ENCODE measurements at regions not wholly inside any gene's neighbourhood (a gene's known extent, or its start where the extent isn't known, plus 50 kb on each side); places are given as distances from the start of the nearest gene placed in this dataset.

DNA sequence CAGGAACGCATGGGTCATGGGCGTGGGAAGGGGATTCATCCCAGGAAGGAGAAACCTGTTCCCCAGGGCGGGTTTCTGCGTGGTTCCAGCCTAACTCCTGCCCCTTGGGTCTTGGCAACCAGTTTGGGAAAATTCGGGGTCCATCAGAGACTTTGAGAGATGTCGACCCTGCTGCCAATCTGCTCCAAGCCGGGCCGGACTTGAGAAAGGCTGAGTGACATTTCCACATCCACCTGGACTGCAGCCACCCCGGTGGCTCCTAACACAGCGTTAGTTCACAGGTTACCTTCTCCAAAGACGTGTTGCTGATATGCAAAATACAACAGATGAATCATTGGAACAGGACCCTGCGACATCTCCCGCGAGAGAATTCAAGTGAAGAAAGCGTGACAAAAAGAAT, 627.2 kb downstream of the IRX1 start:
- no peak overlapping the region for H3K4me3 ChIP-seq (ENCODE audit: control insufficient read depth, low read depth, low read length)
- TF ChIP-seq, protein P1, sequence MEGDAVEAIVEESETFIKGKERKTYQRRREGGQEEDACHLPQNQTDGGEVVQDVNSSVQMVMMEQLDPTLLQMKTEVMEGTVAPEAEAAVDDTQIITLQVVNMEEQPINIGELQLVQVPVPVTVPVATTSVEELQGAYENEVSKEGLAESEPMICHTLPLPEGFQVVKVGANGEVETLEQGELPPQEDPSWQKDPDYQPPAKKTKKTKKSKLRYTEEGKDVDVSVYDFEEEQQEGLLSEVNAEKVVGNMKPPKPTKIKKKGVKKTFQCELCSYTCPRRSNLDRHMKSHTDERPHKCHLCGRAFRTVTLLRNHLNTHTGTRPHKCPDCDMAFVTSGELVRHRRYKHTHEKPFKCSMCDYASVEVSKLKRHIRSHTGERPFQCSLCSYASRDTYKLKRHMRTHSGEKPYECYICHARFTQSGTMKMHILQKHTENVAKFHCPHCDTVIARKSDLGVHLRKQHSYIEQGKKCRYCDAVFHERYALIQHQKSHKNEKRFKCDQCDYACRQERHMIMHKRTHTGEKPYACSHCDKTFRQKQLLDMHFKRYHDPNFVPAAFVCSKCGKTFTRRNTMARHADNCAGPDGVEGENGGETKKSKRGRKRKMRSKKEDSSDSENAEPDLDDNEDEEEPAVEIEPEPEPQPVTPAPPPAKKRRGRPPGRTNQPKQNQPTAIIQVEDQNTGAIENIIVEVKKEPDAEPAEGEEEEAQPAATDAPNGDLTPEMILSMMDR (conservative IDR thresholded peaks at IDR 0.05; ENCODE audit: control insufficient read depth, insufficient read depth, low read depth, low read length): no peak
- DNase-seq (ENCODE audit: low read depth): no peak

DNA sequence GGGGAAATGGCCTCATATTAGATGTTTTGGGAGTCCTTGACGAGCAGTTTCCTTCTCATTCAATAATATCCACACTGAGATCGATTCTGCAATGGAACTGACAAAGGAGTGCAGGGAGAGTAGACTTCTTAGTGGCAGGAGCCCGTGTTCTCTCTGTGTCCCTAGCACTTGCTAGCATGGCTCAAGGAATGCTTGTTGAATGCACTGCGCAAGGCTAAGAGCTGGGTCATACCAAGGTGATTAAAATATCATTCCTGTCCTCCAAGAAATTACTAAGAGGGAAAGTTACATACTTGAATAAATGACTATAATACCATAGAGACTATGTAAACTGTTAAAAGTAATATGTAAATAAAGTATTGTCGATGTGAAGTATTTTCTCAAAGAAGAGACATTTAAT, 630.1 kb downstream of the IRX1 start:
- DNase-seq (ENCODE audit: low read depth): no peak
- TF ChIP-seq, protein P1 (conservative IDR thresholded peaks at IDR 0.05; ENCODE audit: control insufficient read depth, insufficient read depth, low read depth, low read length): no peak

DNA sequence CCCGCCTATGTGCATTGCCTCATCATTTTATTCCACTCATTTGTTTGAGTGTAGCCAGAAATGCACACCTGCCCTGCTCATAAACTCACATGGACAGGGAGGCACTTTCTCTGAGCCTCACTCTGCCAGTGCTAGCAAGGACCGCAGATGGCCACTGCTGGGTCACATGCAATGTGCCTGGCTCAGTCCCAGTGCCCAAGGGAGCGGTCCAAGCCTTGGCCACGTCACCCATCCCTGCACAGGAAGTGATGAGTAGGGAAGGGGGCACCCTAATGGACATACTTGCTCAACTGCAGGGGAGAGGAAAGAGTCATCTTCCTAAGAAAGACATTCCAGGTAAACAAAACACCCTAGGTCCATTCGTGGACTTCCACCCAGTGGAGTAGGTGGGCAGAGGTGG, 630.9 kb downstream of the IRX1 start:
- TF ChIP-seq, protein P1 (conservative IDR thresholded peaks at IDR 0.05; ENCODE audit: control insufficient read depth, insufficient read depth, low read depth, low read length): no peak
- DNase-seq (ENCODE audit: low read depth): no peak
- no peak overlapping the region for H3K4me3 ChIP-seq (ENCODE audit: control insufficient read depth, low read depth, low read length)

More for the DNA sequence above, 630.1 kb downstream of the IRX1 start:
- no peak overlapping the region for H3K4me3 ChIP-seq (ENCODE audit: control insufficient read depth, low read depth, low read length)

DNA sequence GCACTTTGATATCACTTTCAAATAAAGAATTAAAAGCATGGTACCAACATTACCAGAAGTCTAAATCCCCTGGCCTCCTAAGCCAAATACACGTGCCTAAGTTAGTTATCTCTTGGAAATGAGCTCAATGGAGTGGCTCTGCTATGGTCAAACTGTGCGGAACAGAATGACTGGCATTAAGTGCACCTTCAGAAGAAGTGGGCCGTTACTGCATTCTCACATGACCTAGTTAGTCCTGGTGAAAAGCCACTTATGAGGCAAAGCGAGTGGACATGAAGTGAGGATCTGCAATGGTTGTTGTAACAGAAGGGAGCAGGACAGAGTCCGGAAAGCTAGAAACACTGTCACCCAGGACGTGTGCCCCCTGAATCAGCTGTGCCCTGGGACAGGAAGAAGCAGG, 633.1 kb downstream of the IRX1 start:
- TF ChIP-seq, protein P1 (conservative IDR thresholded peaks at IDR 0.05; ENCODE audit: control insufficient read depth, insufficient read depth, low read depth, low read length): no peak
- H3K4me3 ChIP-seq (ENCODE audit: control insufficient read depth, low read depth, low read length): no peak overlapping the region
- no peak for DNase-seq (ENCODE audit: low read depth)

DNA sequence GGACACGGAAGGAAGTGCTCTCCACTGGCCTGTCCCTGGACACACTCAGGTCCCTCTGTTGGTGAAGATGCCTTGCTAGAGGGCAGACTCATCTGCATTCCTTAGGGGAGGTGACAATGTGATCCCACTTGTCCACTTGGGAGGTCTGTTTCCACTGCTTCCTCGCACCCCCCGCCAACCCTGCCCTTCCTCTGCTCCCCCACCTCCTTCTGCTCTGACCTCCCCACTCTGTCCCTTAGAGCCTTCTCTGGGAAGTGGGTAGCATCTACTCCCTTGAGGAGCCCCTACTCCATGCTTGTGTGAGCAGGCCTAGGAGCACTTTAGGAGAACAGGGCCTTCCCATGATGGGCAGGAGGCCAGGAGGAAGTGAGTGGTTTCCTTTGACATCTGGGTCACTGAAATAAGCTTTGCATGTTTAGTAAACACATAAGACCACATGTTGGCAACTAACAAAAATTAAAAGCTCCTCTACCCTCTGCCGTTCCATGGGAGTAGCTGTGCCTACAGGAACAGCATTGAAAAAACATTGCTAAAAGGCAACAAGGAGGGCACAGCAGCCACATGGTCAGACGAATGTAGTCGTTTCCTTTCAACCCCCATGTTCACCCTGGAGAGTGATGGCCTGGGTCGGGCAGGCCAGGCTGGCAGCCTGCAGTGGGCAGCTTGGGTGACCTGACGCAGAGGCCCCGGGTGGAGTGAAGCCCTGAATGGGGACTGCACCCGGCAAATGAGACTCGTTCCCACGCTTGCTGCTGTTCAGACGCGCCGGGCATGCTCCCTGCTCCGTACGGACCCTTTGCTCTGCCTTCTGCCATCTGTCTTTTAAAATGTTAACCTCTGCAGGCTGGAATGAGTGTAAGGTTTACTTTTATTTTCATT, 634.0 kb downstream of the IRX1 start:
- no peak for DNase-seq (ENCODE audit: low read depth)
- H3K4me3 ChIP-seq (ENCODE audit: control insufficient read depth, low read depth, low read length): no peak overlapping the region
- TF ChIP-seq, protein P1 (conservative IDR thresholded peaks at IDR 0.05; ENCODE audit: control insufficient read depth, insufficient read depth, low read depth, low read length): no peak

DNA sequence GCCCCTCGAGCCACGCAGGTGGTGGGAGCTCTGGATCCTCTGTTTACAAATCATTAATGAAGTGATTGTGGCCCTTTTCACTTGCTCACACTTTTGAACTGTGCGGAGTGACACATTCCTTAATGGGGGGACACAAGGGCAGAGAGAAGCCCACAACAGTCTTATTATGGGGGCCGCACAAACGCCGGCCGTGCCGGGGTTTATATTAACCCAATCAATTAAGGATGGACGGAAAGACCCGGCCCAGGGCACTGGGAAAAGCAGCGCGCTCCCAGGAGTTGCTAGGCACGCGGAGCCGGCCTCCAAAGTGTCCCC, 634.8 kb downstream of the IRX1 start:
- no peak overlapping the region for H3K4me3 ChIP-seq (ENCODE audit: control insufficient read depth, low read depth, low read length)
- TF ChIP-seq, protein P1 (conservative IDR thresholded peaks at IDR 0.05; ENCODE audit: control insufficient read depth, insufficient read depth, low read depth, low read length): no peak
- DNase-seq (ENCODE audit: low read depth): no peak
